SU-DHL-6 (cell line): ENCODE measurements at regions not wholly inside any gene's neighbourhood (a gene's known extent, or its start where the extent isn't known, plus 50 kb on each side); places are given as distances from the start of the nearest gene placed in this dataset.

Experiments used
- H2AFZ ChIP-seq: fragments of 200-600 bp; sonication (generic); 2 replicates; pipeline ENCODE4 v1.6.1; 2014; ENCODE audit warnings: low read depth, mild to moderate bottlenecking, moderate library complexity, mixed read lengths, antibody characterized with exemption, low read length; ENCODE audit not compliant: severe bottlenecking
- H3F3A ChIP-seq: fragments of 200-600 bp; shearing (Covaris generic); 2 replicates; pipeline ENCODE4 v1.6.0; 2016; ENCODE audit warnings: antibody characterized with exemption, mild to moderate bottlenecking; ENCODE audit not compliant: insufficient read depth
- H3K27ac ChIP-seq: fragments of 200-600 bp; sonication (generic); 2 replicates; pipeline ENCODE4 v1.5.1; 2016; ENCODE audit warnings: low read depth, mild to moderate bottlenecking, low read length, moderate library complexity, mixed read lengths
- H3K27me3 ChIP-seq: fragments of 200-600 bp; sonication (generic), shearing (Covaris generic); 2 replicates; pipeline ENCODE4 v1.6.0; 2014; ENCODE audit warnings: mild to moderate bottlenecking, low read length
- H3K36me3 ChIP-seq: fragments of 200-600 bp; sonication (generic); 2 replicates; pipeline ENCODE4 v1.6.1; 2014; ENCODE audit warnings: mild to moderate bottlenecking, low read length, mixed read lengths
- H3K4me2 ChIP-seq: fragments of 300-600, 200-600 bp; shearing (Covaris generic), sonication (generic); 2 replicates; pipeline ENCODE4 v1.6.0; 2014; ENCODE audit warnings: low read length, low read depth, mild to moderate bottlenecking; ENCODE audit not compliant: poor library complexity, severe bottlenecking
- H3K4me3 ChIP-seq: fragments of 200-600 bp; sonication (generic); 2 replicates; pipeline ENCODE4 v1.5.1; 2014; ENCODE audit warnings: antibody characterized with exemption, low read length, mild to moderate bottlenecking, mixed read lengths; ENCODE audit not compliant: insufficient read depth, poor library complexity, severe bottlenecking
- H3K79me2 ChIP-seq: fragments of 200-600 bp; sonication (generic); 2 replicates; pipeline ENCODE4 v1.6.1; 2014; ENCODE audit warnings: mild to moderate bottlenecking, low read length, moderate library complexity; ENCODE audit not compliant: insufficient read depth
- H3K9ac ChIP-seq: fragments of 200-600 bp; sonication (generic); 2 replicates; pipeline ENCODE4 v1.7.0; 2014; ENCODE audit warnings: mild to moderate bottlenecking, low read length
- H3K9me2 ChIP-seq: fragments of 200-600 bp; sonication (generic); replicated peaks from 2 replicates; pipeline ENCODE4 v1.6.1; 2014; ENCODE audit warnings: low read length; ENCODE audit not compliant: insufficient read depth
- H3K9me3 ChIP-seq: fragments of 200-600 bp; sonication (generic); 2 replicates; pipeline ENCODE4 v1.6.1; 2014; ENCODE audit warnings: low read length, mixed read lengths; ENCODE audit not compliant: insufficient read depth
- H4K20me1 ChIP-seq: fragments of 200-600 bp; sonication (generic); 2 replicates; pipeline ENCODE4 v1.6.1; 2014; ENCODE audit warnings: low read depth, mild to moderate bottlenecking, antibody characterized with exemption, low read length, moderate library complexity, mixed read lengths
- EZH2phosphoT487 ChIP-seq: fragments of 200-600 bp; sonication (generic), shearing (Covaris generic); conservative IDR thresholded peaks from 2 replicates; pipeline ENCODE4 v1.6.1; 2018; ENCODE audit warnings: mild to moderate bottlenecking, antibody characterized with exemption, low read length, moderate library complexity, mixed read lengths
- TF ChIP-seq, protein P1 (sequence below): fragments of 200-600 bp; sonication (generic); IDR thresholded peaks from one replicate; pipeline ENCODE4 v1.5.1; 2017; ENCODE audit warnings: antibody characterized with exemption, mild to moderate bottlenecking, low read length, moderate library complexity; ENCODE audit not compliant: insufficient read depth, poor library complexity, severe bottlenecking

DNA sequence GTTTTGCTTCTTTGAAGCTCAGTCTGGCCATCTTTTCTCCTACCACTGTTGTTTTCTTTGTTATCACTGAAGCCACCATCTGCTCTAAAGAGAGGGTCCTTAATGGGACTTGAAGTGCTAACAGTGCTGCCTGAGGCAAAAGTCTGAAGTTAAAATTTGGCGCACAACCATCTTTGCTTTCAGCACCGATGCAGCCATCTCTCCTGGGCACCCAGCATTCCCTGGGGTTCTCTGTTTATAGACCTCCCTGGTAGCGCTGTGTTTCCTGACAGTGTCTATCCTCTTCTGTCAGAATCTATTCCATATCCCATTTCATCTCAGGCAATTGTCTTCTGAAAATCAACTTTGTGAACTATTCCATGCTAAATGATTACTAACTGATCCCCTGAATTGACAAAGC lies 491.5 kb upstream of the MPDZ start:
- no peaks in the 10 kb centered on the region for H3K36me3 ChIP-seq
- no peak overlapping the region for H3K4me2 ChIP-seq
- H4K20me1 ChIP-seq = no peaks in the 10 kb centered on the region
- no peaks in the 10 kb centered on the region for H3K9me2 ChIP-seq
- H3F3A ChIP-seq = no peaks in the 10 kb centered on the region
- H3K27me3 ChIP-seq = no peaks in the 10 kb centered on the region
- no peak overlapping the region for H3K4me3 ChIP-seq
- H3K9me3 ChIP-seq = no peaks in the 10 kb centered on the region
- no peak overlapping the region for H2AFZ ChIP-seq
- H3K27ac ChIP-seq = no peak overlapping the region
- H3K79me2 ChIP-seq = no peaks in the 10 kb centered on the region
- no peak for TF ChIP-seq EZH2phosphoT487
- TF ChIP-seq, protein P1, sequence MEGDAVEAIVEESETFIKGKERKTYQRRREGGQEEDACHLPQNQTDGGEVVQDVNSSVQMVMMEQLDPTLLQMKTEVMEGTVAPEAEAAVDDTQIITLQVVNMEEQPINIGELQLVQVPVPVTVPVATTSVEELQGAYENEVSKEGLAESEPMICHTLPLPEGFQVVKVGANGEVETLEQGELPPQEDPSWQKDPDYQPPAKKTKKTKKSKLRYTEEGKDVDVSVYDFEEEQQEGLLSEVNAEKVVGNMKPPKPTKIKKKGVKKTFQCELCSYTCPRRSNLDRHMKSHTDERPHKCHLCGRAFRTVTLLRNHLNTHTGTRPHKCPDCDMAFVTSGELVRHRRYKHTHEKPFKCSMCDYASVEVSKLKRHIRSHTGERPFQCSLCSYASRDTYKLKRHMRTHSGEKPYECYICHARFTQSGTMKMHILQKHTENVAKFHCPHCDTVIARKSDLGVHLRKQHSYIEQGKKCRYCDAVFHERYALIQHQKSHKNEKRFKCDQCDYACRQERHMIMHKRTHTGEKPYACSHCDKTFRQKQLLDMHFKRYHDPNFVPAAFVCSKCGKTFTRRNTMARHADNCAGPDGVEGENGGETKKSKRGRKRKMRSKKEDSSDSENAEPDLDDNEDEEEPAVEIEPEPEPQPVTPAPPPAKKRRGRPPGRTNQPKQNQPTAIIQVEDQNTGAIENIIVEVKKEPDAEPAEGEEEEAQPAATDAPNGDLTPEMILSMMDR = no peak
- no peak overlapping the region for H3K9ac ChIP-seq

DNA sequence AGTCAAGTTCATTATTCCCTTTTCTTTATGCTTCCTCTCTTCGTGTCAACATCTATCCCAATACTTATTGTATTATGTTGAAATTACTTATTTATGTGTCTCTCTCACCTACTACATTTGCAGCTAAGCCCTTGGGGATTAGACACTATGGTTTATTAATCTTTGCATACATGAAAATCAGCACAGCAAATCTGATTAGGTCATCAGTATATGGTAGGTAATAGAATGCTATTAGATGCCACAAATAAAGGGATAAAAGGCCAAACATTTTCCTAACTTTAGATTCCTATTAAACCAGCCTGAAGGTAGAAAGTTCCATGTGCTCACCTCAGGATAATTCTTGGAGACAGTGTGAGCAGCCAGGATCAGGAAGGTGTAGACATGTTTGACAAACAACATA lies 490.1 kb upstream of the MPDZ start:
- no peak overlapping the region for H3K4me2 ChIP-seq
- no peaks in the 10 kb centered on the region for H3F3A ChIP-seq
- H3K27ac ChIP-seq = no peak overlapping the region
- no peak overlapping the region for H3K4me3 ChIP-seq
- H3K9me2 ChIP-seq = no peaks in the 10 kb centered on the region
- no peaks in the 10 kb centered on the region for H3K9me3 ChIP-seq
- H4K20me1 ChIP-seq = no peaks in the 10 kb centered on the region
- H3K27me3 ChIP-seq = no peaks in the 10 kb centered on the region
- H3K36me3 ChIP-seq = no peaks in the 10 kb centered on the region
- H2AFZ ChIP-seq = no peak overlapping the region
- no peaks in the 10 kb centered on the region for H3K79me2 ChIP-seq
- no peak overlapping the region for H3K9ac ChIP-seq
- no peak for TF ChIP-seq EZH2phosphoT487
- TF ChIP-seq, protein P1 = no peak

DNA sequence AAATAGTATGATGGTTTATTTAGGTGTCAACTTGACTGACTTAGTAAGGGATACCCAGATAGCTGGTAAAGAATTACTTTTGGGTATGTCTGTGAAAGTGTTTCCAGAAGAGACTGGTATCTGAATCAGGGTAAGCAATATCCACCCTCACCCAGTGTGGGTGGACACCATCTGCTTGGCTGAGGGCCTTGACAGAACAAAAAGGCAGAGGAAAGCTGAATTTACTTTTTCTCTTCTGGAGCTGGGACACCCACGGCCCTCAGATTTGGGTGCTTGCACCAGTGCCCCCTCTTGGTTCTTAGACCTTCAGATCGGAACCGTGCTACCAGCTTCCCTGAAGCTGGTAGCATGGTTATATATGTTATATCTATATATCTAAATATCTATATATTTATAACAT lies 489.5 kb upstream of the MPDZ start:
- Histone ChIP-seq H3K27ac (no peak overlapping the region), H3K27me3 (no peaks in the 10 kb centered on the region), H3K4me2 (no peak overlapping the region), H3K4me3 (no peak overlapping the region), H3K9me2 (no peaks in the 10 kb centered on the region), H3K9ac (no peak overlapping the region), H3K79me2 (no peaks in the 10 kb centered on the region), H3F3A (no peaks in the 10 kb centered on the region), H4K20me1 (no peaks in the 10 kb centered on the region), H3K36me3 (no peaks in the 10 kb centered on the region), H3K9me3 (no peaks in the 10 kb centered on the region), H2AFZ (no peak overlapping the region)
- TF ChIP-seq, protein P1 = no peak
- TF ChIP-seq EZH2phosphoT487 = no peak

DNA sequence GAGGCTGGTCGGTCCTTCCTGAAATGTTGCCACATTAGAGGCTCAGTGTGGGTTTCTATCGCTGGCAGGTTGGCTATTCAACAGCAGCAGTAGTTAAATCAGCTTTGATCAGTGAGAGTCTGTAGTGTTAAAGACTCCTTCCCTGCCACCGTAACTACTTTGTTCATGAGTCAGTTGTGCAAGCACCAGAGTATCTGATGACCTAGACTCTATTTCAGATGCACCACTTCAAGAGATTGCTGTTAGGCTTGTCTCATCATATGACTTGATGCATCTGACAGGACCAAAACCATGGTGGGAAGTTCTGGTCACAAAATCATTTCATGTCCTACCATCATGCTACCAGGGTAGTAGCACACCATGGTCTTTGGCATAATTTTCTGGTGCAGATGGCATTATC lies 482.7 kb upstream of the MPDZ start:
- Histone ChIP-seq H3K4me3 (no peak overlapping the region), H3K27me3 (no peaks in the 10 kb centered on the region), H2AFZ (no peak overlapping the region), H3K9me3 (no peaks in the 10 kb centered on the region), H3K9me2 (no peaks in the 10 kb centered on the region), H3K36me3 (no peaks in the 10 kb centered on the region), H4K20me1 (no peaks in the 10 kb centered on the region), H3K9ac (no peak overlapping the region), H3K79me2 (no peaks in the 10 kb centered on the region), H3K27ac (no peak overlapping the region), H3F3A (no peaks in the 10 kb centered on the region), H3K4me2 (no peak overlapping the region)
- TF ChIP-seq, protein P1 = no peak
- no peak for TF ChIP-seq EZH2phosphoT487
